HG03196 (cell line): ENCODE measurements at regions not wholly inside any gene's neighbourhood (a gene's known extent, or its start where the extent isn't known, plus 50 kb on each side); places are given as distances from the start of the nearest gene placed in this dataset.

ENCODE experiments used
- ATAC-seq: cut with Tn5 transposase; IDR thresholded peaks from one replicate; pipeline ENCODE4 v1.9.1; 2021; ENCODE audit not compliant: unreplicated experiment

DNA sequence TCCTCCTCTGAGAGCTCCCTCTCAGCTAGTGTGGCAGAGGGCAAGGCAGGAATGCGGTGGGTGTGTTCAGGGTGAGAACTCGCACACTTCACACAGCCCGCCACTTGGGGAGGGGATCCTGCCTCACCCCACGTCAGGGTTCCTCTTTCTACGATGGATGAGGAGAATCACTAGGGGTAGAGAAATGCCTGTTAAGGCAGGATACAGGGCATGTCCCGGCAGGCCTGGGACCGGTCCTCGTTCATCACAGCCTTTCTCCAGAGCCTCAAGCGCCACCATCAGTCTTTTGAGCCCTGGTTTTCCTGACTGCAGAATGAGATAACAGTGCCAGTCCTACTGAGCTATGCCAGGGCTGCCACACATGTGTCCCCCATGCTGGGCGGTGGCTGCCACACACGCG is 546.7 kb upstream of the ADARB2 start:
- no peak for ATAC-seq

- no peak for ATAC-seq
Observed at GRCh38 chr10:2282202-2282601, 544.9 kb upstream of the ADARB2 start.

DNA sequence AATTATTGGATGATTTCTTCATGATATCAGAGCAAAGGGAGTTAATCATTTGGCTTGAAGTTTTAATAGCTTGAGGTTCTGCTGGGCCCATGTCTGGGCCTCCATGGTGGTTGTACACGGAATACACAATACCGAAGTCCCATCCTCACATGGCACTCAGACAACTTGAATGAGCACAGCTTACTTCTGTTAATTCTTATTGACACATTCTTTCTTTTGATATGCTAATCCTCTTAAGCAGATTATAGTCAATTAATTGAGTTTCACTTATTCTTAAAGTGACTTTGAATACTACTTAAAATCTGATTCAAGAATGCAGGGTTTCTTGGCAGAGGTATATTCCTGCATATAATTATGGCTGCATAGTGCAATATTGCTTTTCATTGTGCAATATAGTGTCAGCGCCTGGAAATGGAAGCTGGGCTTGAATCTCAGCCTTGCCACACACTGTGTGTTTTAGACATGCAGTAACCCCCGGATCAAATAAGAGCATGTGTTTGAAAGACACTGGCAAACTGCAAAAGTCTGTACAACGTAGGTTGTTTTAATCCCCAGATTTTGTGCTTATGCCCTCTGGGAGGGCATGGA is 543.5 kb upstream of the ADARB2 start:
- ATAC-seq = no peak

- ATAC-seq = no peak
Observed at GRCh38 chr10:2279711-2280110, 542.4 kb upstream of the ADARB2 start.

GRCh38 chr10:2278363-2278762 is 541.0 kb upstream of the ADARB2 start:
- no peak for ATAC-seq

- ATAC-seq = no peak
Observed at GRCh38 chr10:2263561-2263960, 526.2 kb upstream of the ADARB2 start.

GRCh38 chr10:2262878-2263277 is 525.6 kb upstream of the ADARB2 start:
- no peak for ATAC-seq

GRCh38 chr10:2262333-2262732 is 525.0 kb upstream of the ADARB2 start:
- ATAC-seq = no peak

DNA sequence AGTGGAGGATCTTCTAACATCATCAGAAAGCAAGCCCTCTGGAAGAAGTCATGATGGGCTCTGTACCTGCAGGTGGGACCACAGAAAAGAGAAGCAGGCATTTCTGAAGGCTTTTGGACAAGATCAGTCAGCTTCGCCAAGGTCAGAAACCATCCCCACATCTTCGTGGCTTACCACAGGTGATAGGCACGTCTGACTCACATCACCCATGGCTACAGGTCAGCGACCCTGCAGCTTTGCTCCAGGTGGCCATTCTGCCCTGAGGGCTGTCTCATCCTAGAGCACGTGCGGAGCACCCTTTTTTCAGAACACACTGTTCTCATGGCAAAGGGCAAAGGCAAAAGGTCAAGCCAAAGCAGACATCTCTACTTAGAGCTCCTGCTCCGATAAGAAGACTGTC is 518.9 kb upstream of the ADARB2 start:
- no peak for ATAC-seq

DNA sequence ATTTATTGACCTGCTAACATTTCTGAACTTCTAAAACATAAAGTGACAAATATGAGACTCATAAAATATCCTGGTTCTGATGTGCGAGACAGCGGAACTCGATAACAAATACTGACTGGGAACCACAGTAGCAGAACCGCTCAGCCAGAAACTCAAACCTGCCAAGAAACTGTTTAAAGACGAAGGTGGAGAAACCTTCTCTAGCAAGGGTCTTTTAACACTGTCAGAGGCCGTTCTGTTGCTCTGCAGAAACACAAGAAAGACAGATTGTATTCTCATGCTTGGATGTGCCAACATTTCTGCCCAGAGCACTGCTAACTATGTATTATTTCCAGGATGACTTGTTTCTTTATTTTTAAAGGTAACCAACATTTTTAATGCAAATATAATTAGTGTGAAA is 514.8 kb upstream of the ADARB2 start:
- ATAC-seq = no peak

DNA sequence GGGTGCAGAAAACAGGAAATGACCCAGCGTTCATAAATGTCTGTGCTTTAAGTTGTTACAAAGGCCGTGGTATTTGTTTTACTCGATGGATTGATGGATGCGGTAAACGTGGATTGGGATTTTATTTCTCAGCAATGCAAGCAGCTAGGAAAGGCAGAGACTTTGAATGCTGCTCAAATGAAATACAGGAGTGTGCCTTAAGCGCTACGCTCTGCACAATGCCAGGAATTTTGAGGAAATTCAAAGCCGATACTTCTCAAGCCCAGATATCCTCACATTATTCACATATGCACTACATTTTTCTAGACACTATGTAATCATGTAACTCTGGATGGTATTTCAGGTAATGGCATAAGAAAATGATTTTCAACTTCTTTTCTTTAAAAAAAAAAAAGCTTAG is 514.3 kb upstream of the ADARB2 start:
- no peak for ATAC-seq

GRCh38 chr10:2246747-2247146 is 509.4 kb upstream of the ADARB2 start:
- no peak for ATAC-seq

GRCh38 chr10:2245580-2245979 is 508.3 kb upstream of the ADARB2 start:
- no peak for ATAC-seq

- no peak for ATAC-seq
Observed at GRCh38 chr10:2244471-2244870, 507.1 kb upstream of the ADARB2 start.

DNA sequence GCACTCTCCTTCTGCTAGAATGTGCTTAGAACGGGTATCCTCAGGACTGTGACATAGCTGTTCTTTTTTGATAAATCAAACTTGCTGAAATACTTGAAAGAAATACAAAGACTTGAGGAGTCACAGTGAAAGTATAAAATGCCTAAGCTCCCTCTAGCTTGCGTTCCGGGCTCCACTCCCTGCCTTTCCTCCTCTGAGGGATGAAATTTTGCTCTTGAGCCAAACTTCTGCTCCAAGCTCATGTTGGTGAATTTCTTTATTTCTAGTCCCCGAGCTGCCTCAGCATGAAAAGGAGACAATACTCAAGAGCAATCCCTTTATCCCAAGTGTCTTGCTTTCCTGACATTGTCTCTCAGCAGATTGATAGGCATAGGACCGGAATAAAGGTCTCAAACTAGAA is 499.6 kb upstream of the ADARB2 start:
- ATAC-seq = no peak

- no peak for ATAC-seq
Observed at GRCh38 chr10:2232479-2232878, 495.2 kb upstream of the ADARB2 start.

- ATAC-seq = no peak
Observed at GRCh38 chr10:2230478-2230877, 493.2 kb upstream of the ADARB2 start.

DNA sequence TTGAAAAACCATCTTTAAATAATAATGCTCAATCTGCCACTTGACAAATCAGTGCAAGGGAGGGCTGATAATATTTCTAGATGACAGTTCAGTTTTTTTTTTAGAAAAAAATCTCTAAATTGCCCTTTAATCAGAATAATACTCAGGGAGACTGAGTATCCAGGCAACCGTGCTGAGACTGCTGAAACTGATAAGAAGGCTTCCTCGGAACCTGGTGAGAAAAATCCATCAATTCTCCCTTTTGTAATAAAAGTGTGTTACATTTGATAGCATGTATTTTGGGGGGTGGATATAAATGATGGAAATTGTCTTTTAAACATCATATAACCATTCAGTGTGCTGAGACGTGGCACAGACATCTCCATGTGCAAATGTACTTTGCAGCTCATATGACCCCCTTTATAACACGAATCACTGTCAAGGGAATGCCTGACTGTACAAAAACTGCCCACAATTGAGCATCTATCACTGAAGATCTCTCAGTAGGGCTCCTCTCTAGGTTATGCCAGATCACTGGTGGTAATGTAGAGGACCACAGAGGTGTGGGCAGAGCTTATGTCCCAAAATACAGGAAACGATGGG is 491.1 kb upstream of the ADARB2 start:
- ATAC-seq = no peak

DNA sequence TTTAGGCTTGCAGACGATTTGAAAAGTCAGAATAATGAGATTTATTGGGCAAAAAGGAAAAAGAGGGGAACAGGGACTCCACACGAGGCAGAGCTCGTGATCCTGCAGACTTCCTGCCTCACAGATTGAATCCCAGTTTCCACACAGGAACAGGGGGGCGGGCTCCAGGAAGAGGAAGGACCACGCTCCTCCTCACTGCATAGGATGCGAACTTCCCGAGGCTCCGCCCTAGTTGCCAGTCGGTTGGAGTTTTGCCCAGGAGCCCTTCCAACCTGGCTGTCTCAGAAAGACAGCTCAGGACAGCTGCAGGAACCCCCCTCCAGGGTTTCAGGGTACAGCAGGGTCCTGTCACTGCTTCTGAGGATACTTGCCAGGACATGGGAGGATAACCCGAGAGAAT is 488.3 kb upstream of the ADARB2 start:
- ATAC-seq = no peak

DNA sequence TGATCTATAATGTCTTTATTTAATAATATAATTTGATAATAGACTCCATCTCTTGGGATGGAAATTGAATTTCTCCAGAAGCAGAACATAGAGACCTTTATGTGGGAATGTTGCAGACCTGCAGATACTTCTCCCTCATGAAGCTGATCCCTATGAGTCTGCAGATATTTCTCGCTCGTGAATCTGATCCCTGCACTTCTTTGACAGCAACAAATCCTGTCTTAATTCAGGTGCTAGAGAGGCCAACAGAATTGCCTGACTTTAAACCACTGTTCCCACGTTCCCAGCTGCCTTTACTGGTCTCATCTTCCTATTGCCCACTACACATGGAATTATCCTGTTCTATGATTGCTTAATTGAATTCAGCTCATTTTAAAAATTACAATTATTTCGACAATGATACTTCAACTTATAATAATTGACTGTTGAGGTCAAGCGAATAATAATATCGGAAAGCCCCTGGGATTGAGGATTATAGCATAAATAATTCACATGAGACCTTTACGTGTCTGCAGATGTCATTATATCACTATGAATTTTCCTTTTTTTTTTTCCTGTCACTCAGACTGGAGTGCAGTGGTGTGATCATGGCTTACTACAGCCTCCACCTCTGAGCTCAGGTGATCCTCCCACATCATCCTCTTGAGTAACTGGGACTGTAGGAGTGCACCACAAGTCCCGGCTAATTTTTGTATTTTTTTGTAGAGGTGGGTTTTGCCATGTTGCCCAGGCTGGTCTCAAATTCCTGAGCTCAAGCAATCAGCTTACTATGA is 486.4 kb upstream of the ADARB2 start:
- ATAC-seq = no peak

GRCh38 chr10:2222631-2223030 is 485.3 kb upstream of the ADARB2 start:
- no peak for ATAC-seq

- no peak for ATAC-seq
Observed at GRCh38 chr10:2214805-2215204, 477.5 kb upstream of the ADARB2 start.

DNA sequence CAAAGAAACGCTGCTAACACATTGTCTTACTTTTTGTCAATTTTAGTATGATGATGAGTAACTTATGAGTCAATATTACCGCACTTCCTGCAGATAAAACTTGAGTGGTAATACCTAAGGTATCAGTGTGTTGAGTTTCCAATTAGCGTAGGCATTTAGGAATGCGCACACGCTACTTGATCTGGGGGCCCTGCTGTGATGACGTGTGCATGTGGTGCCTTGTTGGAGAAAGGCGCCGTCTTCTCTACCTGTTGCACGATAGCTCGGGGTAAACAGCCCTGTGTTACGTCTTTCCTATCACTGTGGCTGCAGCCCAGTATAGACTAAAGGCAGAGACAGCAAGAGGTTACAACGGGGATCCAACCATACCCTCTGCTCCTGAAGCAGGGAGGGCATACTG is 476.8 kb upstream of the ADARB2 start:
- no peak for ATAC-seq
